ENCODE measurements at regions not wholly inside any gene's neighbourhood (a gene's known extent, or its start where the extent isn't known, plus 50 kb on each side); places are given as distances from the start of the nearest gene placed in this dataset.

DNA sequence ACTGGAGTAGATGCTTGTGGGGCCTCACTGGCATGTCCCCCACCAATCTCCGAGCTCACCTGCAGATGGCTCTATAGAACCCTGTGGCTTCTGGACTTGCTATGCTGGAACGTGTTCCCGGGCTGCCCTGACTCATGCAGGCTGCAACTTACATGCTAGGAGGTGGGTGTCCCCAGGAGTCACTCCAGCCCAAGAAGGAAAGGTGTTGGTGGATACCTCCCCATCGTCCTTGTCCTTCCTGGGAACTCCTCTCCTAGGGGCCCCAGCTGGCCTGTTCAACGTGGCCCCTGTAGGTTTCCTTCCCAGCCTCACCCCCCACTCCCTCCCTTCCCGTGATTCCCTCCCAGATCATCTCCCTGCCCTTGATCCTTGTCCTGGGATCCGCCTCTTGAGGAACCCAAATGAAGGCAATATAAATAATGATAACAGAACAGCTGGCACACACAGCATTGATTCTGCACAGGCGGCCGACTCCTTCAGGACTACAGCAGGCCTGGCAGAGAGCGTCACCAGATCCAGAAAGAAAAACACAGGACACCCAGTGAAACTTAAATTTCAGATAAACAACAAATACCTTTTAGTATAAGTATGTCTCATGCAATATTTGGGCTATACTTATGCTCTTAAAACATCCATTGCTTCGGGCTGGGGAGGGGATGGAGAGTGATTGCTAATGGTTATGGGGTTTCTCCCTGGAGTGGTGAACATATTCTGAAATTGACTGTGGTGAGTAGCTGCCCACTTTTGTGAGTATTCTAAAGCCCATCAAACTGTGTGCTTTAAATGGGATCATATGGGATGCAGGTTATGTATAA is 221.1 kb upstream of the GSE1 start (continued):
- TF ChIP-seq TAF1 (IDR thresholded peaks at IDR 0.05; ENCODE audit: borderline replicate concordance, low read depth, low read length) (no peak), MXI1 (IDR thresholded peaks at IDR 0.05; ENCODE audit: low read depth, low read length) (no peak)

DNA sequence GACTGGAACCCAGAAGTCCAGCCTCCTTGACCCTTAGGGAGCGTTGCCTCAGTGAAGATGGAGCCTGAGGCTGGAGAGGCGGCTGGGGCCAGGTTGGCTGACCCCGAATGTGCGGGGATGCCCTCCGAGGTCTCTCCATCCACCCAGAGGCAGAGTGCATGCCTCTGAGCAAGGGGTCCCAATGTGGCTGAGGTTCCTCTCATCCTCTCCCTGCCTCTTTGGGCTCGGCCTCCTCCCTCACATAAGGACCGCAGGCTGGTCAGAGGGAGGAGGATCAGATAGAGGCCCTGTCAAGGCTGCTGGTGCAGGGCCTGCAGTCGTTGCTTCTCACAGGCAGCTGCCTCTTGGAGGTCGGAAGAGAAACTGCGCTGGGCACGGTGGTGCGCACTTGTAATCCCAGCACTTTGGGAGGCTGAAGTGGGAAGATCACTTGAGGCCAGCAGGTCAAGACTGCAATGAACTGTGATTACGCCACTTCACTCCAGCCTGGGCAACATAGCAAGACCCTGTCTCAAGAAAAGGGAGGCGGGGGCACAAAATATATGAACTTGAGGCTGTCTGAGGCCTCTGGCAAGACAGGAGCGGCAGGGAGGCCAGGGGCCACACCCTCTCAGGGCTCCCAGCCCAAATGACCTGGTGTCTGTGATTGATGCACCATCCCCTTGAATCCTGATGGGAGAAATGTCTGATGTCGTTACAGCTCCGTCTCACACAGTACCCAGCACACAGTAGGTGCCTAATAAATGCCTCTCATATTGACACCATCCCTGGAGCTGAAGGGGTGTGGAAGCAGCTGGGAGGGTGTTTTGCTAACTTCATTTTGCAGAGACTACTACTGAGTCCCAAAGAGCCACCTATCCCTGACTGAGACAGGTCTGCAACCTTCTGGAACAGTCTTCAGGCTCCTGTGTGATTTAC is 220.1 kb upstream of the GSE1 start:
- CTCF ChIA-PET: interaction anchor here (0.6 to 10.1 kb wide), 31 partner anchors 10 to 278 kb away, joined by 3 to 144 read pairs (median 4); no protein-coding TSS in a partner anchor
- peaks cover 43 to 71% of the 10 kb centered on the region in 2 experiments for H3K4me1 ChIP-seq (ENCODE audit: control insufficient read depth in 1 of 2, insufficient read depth in 2 of 2, low read depth in 1 of 2, low read length in 1 of 2)
- H3K36me3 ChIP-seq (replicated peaks in 1 of 2; ENCODE audit: control insufficient read depth in 1 of 2, insufficient read depth in 2 of 2, low read length in 1 of 2): no peaks in the 10 kb centered on the region
- no peak overlapping the region for H3K9ac ChIP-seq
- H2AFZ ChIP-seq (ENCODE audit: low read depth): no peak overlapping the region
- no peak overlapping the region for H3K4me3 ChIP-seq (ENCODE audit: low read depth in 2 of 2, low read length in 1 of 2)
- peaks cover 7% of the 10 kb centered on the region; the same call in 1 of the 2 replicates for H3K79me2 ChIP-seq (ENCODE audit: insufficient read depth)
- no peaks in the 10 kb centered on the region for H3K9me3 ChIP-seq
- POLR2A ChIA-PET: no interaction called here
- WGBS (ENCODE audit: low lambda C conversion rate): 84% methylated on average over 9 of the region's 17 CpGs
- no peaks in the 10 kb centered on the region for H3K27me3 ChIP-seq (ENCODE audit: insufficient read depth)
- no peak for DNase-seq
- H4K20me1 ChIP-seq (ENCODE audit: insufficient read depth): no peaks in the 10 kb centered on the region
- no peak for TF ChIP-seq TAF1 (IDR thresholded peaks at IDR 0.05; ENCODE audit: borderline replicate concordance, low read depth, low read length)
- TF ChIP-seq, protein P1, sequence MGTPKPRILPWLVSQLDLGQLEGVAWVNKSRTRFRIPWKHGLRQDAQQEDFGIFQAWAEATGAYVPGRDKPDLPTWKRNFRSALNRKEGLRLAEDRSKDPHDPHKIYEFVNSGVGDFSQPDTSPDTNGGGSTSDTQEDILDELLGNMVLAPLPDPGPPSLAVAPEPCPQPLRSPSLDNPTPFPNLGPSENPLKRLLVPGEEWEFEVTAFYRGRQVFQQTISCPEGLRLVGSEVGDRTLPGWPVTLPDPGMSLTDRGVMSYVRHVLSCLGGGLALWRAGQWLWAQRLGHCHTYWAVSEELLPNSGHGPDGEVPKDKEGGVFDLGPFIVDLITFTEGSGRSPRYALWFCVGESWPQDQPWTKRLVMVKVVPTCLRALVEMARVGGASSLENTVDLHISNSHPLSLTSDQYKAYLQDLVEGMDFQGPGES (IDR thresholded peaks at IDR 0.05; ENCODE audit: low read depth, low read length): no peak
- TF ChIP-seq, protein P2, sequence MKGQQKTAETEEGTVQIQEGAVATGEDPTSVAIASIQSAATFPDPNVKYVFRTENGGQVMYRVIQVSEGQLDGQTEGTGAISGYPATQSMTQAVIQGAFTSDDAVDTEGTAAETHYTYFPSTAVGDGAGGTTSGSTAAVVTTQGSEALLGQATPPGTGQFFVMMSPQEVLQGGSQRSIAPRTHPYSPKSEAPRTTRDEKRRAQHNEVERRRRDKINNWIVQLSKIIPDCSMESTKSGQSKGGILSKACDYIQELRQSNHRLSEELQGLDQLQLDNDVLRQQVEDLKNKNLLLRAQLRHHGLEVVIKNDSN (IDR thresholded peaks at IDR 0.05; ENCODE audit: borderline replicate concordance, low read depth): no peak
- TF ChIP-seq RXRA (IDR thresholded peaks at IDR 0.05; ENCODE audit: borderline replicate concordance, low read depth): no peak
- TF ChIP-seq FOXM1 (IDR thresholded peaks at IDR 0.05; ENCODE audit: low read depth): no peak
- TF ChIP-seq, protein P3, sequence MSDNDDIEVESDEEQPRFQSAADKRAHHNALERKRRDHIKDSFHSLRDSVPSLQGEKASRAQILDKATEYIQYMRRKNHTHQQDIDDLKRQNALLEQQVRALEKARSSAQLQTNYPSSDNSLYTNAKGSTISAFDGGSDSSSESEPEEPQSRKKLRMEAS (IDR thresholded peaks at IDR 0.05; ENCODE audit: low read depth): no peak
- no peak for TF ChIP-seq ELF1 (IDR thresholded peaks at IDR 0.05)
- TF ChIP-seq RFX5 (IDR thresholded peaks at IDR 0.05; ENCODE audit: low read length): no peak
- TF ChIP-seq TEAD4 (IDR thresholded peaks at IDR 0.05; ENCODE audit: borderline replicate concordance, insufficient read depth): no peak
- TF ChIP-seq RAD21 (IDR thresholded peaks at IDR 0.05; ENCODE audit: low read length): no peak
- TF ChIP-seq RCOR1 (IDR thresholded peaks at IDR 0.05; ENCODE audit: low read length): no peak
- TF ChIP-seq YY1 (IDR thresholded peaks at IDR 0.05; ENCODE audit: low read depth): no peak
- TF ChIP-seq FOSL2 (IDR thresholded peaks at IDR 0.05; ENCODE audit: borderline replicate concordance, low read depth): no peak
- TF ChIP-seq, protein P4, sequence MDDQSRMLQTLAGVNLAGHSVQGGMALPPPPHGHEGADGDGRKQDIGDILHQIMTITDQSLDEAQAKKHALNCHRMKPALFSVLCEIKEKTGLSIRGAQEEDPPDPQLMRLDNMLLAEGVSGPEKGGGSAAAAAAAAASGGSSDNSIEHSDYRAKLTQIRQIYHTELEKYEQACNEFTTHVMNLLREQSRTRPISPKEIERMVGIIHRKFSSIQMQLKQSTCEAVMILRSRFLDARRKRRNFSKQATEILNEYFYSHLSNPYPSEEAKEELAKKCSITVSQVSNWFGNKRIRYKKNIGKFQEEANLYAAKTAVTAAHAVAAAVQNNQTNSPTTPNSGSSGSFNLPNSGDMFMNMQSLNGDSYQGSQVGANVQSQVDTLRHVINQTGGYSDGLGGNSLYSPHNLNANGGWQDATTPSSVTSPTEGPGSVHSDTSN (IDR thresholded peaks at IDR 0.05): no peak
- TF ChIP-seq SMC3 (IDR thresholded peaks at IDR 0.05; ENCODE audit: low read depth, low read length): no peak
- no peak overlapping the region for H3K4me2 ChIP-seq
- H3K27ac ChIP-seq (ENCODE audit: low read depth in 2 of 2, low read length in 1 of 2): peak overlapping the region in 1 of 2 experiments; percentile 99; a peak in 2 of 4 replicates
- H3F3A ChIP-seq (replicated peaks; ENCODE audit: insufficient read depth): peaks cover 23% of the 10 kb centered on the region
- H3K9me2 ChIP-seq: no peaks in the 10 kb centered on the region
